Neural progenitor cell (in vitro differentiated cells): ENCODE measurements at regions not wholly inside any gene's neighbourhood (a gene's known extent, or its start where the extent isn't known, plus 50 kb on each side); places are given as distances from the start of the nearest gene placed in this dataset.

ENCODE experiments used
- DNase-seq: peaks from one replicate; pipeline ENCODE4 v3.0.0-alpha.2; 2016; ENCODE audit warnings: low spot score
- H2AFZ ChIP-seq: fragments of 200-600 bp; sonication (generic); replicated peaks from 2 replicates; pipeline ENCODE4 v1.6.1; 2016; ENCODE audit warnings: antibody characterized with exemption
- H3F3A ChIP-seq: fragments of 200-600 bp; sonication (generic); 2 replicates; pipeline ENCODE4 v1.6.1; 2016; ENCODE audit warnings: antibody characterized with exemption, low read depth
- H3K27ac ChIP-seq: fragments of 200-600 bp; sonication (generic); 2 replicates; pipeline ENCODE4 v1.5.1; 2016; ENCODE audit warnings: mild to moderate bottlenecking
- H3K27me3 ChIP-seq: fragments of 200-600 bp; sonication (generic); 2 replicates; pipeline ENCODE4 v1.6.1; 2016; ENCODE audit warnings: mild to moderate bottlenecking, moderate library complexity
- H3K36me3 ChIP-seq: fragments of 200-600 bp; sonication (generic); 2 replicates; pipeline ENCODE4 v1.5.1; 2016
- H3K4me1 ChIP-seq: fragments of 200-600 bp; sonication (generic); 2 replicates; pipeline ENCODE4 v1.6.1; 2016; ENCODE audit warnings: mixed run types
- H3K4me2 ChIP-seq: fragments of 200-600 bp; sonication (generic); 2 replicates; pipeline ENCODE4 v1.6.1; 2016
- H3K4me3 ChIP-seq: fragments of 200-600 bp; sonication (generic); 2 replicates; pipeline ENCODE4 v1.5.1; 2016
- H3K79me2 ChIP-seq: fragments of 200-600 bp; sonication (generic); 2 replicates; pipeline ENCODE4 v1.6.1; 2016; ENCODE audit warnings: low read depth
- H3K9ac ChIP-seq: fragments of 200-600 bp; sonication (generic); 2 replicates; pipeline ENCODE4 v1.6.1; 2016
- H3K9me3 ChIP-seq: fragments of 200-600 bp; sonication (generic); 2 replicates; pipeline ENCODE4 v1.5.1; 2016; ENCODE audit warnings: low read depth
- H4K20me1 ChIP-seq: fragments of 200-600 bp; sonication (generic); 2 replicates; pipeline ENCODE4 v1.6.1; 2016; ENCODE audit warnings: low read depth
- H3K27ac Mint-ChIP-seq: 3 replicates; pipeline ENCODE4 v1.8.0; 2021; ENCODE audit warnings: mixed read lengths
- H3K27me3 Mint-ChIP-seq: 2 replicates; pipeline ENCODE4 v1.8.0; 2022; ENCODE audit warnings: low read depth, mild to moderate bottlenecking, inconsistent platforms, moderate library complexity, mixed read lengths; ENCODE audit not compliant: insufficient read depth
- H3K36me3 Mint-ChIP-seq: 3 replicates; pipeline ENCODE4 v1.8.0; 2021; ENCODE audit warnings: mixed read lengths
- H3K4me1 Mint-ChIP-seq: 3 replicates; pipeline ENCODE4 v1.8.0; 2021; ENCODE audit warnings: mixed read lengths
- H3K4me3 Mint-ChIP-seq: 3 replicates; pipeline ENCODE4 v1.8.0; 2021; ENCODE audit warnings: mild to moderate bottlenecking, moderate library complexity, mixed read lengths
- H3K9me3 Mint-ChIP-seq: 3 replicates; pipeline ENCODE4 v1.8.0; 2020; ENCODE audit warnings: mixed read lengths
- EZH2 ChIP-seq: fragments of 200-600 bp; sonication (generic); IDR thresholded peaks from 2 replicates; pipeline ENCODE4 v1.6.1; 2017; ENCODE audit warnings: antibody characterized with exemption, mild to moderate bottlenecking, moderate library complexity
- EZH2phosphoT487 ChIP-seq: fragments of 200-600 bp; sonication (generic); IDR thresholded peaks from 2 replicates; pipeline ENCODE4 v1.6.1; 2017; ENCODE audit warnings: antibody characterized with exemption
- TF ChIP-seq, protein P1 (sequence below): fragments of 200-600 bp; sonication (generic); IDR thresholded peaks from 2 replicates; pipeline ENCODE4 v1.5.1; 2017; ENCODE audit warnings: antibody characterized with exemption, mild to moderate bottlenecking

DNA sequence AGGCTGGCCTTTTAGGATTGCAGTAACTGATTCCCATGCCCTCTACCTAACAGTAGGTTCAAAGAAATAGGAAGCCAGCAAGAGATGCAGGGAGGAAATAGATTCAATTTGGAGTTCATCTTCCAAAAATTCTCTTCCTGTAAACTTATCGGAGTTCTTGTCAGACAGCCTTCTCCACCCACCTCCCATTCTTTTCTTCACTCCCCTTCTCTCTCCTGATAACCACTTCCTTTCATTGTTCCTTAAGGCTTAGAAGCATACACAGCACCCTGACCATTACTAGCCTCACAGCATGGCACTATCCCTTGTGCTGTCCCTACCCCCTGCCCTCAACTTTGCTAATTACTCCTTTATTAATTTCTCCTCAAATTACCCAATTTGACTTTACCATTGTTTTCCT is 130.4 kb upstream of the ADAMTS9 start:
- no peaks in the 10 kb centered on the region for H3K36me3 ChIP-seq
- peaks cover 21% of the 10 kb centered on the region for H3K4me1 ChIP-seq
- Mint-ChIP-seq H3K27ac (no peak overlapping the region), H3K36me3 (no peaks in the 10 kb centered on the region), H3K27me3 (peaks cover 2% of the 10 kb centered on the region), H3K4me1 (peaks cover 26% of the 10 kb centered on the region), H3K4me3 (no peak overlapping the region), H3K9me3 (peaks cover 4% of the 10 kb centered on the region)
- H3F3A ChIP-seq = no peaks in the 10 kb centered on the region
- TF ChIP-seq EZH2phosphoT487 (no peak), EZH2 (no peak)
- TF ChIP-seq, protein P1, sequence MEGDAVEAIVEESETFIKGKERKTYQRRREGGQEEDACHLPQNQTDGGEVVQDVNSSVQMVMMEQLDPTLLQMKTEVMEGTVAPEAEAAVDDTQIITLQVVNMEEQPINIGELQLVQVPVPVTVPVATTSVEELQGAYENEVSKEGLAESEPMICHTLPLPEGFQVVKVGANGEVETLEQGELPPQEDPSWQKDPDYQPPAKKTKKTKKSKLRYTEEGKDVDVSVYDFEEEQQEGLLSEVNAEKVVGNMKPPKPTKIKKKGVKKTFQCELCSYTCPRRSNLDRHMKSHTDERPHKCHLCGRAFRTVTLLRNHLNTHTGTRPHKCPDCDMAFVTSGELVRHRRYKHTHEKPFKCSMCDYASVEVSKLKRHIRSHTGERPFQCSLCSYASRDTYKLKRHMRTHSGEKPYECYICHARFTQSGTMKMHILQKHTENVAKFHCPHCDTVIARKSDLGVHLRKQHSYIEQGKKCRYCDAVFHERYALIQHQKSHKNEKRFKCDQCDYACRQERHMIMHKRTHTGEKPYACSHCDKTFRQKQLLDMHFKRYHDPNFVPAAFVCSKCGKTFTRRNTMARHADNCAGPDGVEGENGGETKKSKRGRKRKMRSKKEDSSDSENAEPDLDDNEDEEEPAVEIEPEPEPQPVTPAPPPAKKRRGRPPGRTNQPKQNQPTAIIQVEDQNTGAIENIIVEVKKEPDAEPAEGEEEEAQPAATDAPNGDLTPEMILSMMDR = no peak
- no peak overlapping the region for H2AFZ ChIP-seq
- no peak overlapping the region for H3K4me3 ChIP-seq
- no peak overlapping the region for H3K27ac ChIP-seq
- H4K20me1 ChIP-seq = no peaks in the 10 kb centered on the region
- no peak overlapping the region for H3K4me2 ChIP-seq
- H3K9me3 ChIP-seq = no peaks in the 10 kb centered on the region
- no peaks in the 10 kb centered on the region for H3K79me2 ChIP-seq
- H3K27me3 ChIP-seq = no peaks in the 10 kb centered on the region
- no peak overlapping the region for H3K9ac ChIP-seq
- DNase-seq = no peak

DNA sequence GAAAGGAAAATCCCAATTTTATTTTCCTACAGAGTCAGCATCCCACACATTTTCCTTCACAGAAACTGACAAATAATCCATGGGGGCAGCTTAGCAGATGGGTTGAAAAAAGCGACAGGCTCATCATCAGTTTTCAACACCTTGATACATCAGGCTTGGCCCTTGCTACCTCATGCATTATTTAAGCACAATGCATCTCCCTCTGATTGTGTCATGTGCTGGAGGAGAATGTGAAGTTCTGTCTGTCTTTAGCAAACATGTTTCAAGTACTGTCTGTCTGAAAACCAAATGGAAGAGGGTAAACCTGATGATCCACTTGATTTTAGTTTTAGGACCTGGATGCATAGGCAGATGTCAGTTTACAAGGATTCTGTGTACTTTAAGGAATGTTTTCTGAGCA is 128.6 kb upstream of the ADAMTS9 start:
- no peak overlapping the region for H3K4me3 ChIP-seq
- no peaks in the 10 kb centered on the region for H3K27me3 ChIP-seq
- H3K4me1 Mint-ChIP-seq = peaks cover 23% of the 10 kb centered on the region
- H3F3A ChIP-seq = no peaks in the 10 kb centered on the region
- H3K27ac Mint-ChIP-seq = no peak overlapping the region
- H3K27me3 Mint-ChIP-seq = peaks cover 2% of the 10 kb centered on the region
- H3K36me3 Mint-ChIP-seq = no peaks in the 10 kb centered on the region
- H3K27ac ChIP-seq = no peak overlapping the region
- no peaks in the 10 kb centered on the region for H3K9me3 ChIP-seq
- H3K36me3 ChIP-seq = no peaks in the 10 kb centered on the region
- DNase-seq = no peak
- H4K20me1 ChIP-seq = no peaks in the 10 kb centered on the region
- no peak overlapping the region for H2AFZ ChIP-seq
- no peaks in the 10 kb centered on the region for H3K79me2 ChIP-seq
- H3K9ac ChIP-seq = no peak overlapping the region
- H3K4me3 Mint-ChIP-seq = no peak overlapping the region
- no peak for TF ChIP-seq EZH2
- TF ChIP-seq, protein P1 = no peak
- H3K4me2 ChIP-seq = no peak overlapping the region
- H3K4me1 ChIP-seq = peaks cover 21% of the 10 kb centered on the region
- H3K9me3 Mint-ChIP-seq = peaks cover 4% of the 10 kb centered on the region

DNA sequence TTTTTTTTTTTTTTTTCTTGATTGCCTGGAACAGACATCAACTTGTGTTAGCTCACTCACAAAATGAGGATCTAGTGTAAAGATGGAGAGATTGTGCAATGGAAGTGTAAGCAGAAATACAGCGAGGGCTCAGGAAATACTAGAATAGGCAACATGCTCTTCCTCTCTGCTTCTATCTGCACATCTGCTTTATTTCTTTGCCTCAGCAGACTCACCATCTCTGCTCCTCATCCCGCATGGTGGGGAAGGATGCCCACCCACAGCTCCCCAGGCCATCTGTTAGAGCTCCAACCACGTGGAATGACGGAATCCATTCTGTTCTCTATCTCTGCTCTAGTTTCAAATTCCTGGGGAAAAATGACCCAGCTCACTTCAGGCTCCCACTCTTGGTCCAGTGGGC is 128.0 kb upstream of the ADAMTS9 start:
- no peak overlapping the region for H3K27ac ChIP-seq
- peaks cover 2% of the 10 kb centered on the region for H3K27me3 Mint-ChIP-seq

More for the DNA sequence above, 128.0 kb upstream of the ADAMTS9 start:
- Mint-ChIP-seq H3K27ac (no peak overlapping the region), H3K4me1 (peaks cover 23% of the 10 kb centered on the region), H3K9me3 (peaks cover 4% of the 10 kb centered on the region), H3K4me3 (no peak overlapping the region), H3K36me3 (no peaks in the 10 kb centered on the region)
- Histone ChIP-seq H3K9me3 (no peaks in the 10 kb centered on the region), H2AFZ (no peak overlapping the region), H3K4me3 (no peak overlapping the region), H3K9ac (no peak overlapping the region), H3K27me3 (no peaks in the 10 kb centered on the region), H3F3A (no peaks in the 10 kb centered on the region), H4K20me1 (no peaks in the 10 kb centered on the region), H3K4me1 (peaks cover 21% of the 10 kb centered on the region), H3K79me2 (no peaks in the 10 kb centered on the region), H3K36me3 (no peaks in the 10 kb centered on the region), H3K4me2 (no peak overlapping the region)
- DNase-seq = no peak
- TF ChIP-seq, protein P1 = no peak
- no peak for TF ChIP-seq EZH2
